Dermis microvascular lymphatic vessel endothelial cell (primary cell): ENCODE measurements at regions not wholly inside any gene's neighbourhood (a gene's known extent, or its start where the extent isn't known, plus 50 kb on each side); places are given as distances from the start of the nearest gene placed in this dataset.
"Not testable (repeated sequence)": the region's sequence is repeated elsewhere in the genome, so short reads cannot be mapped to it uniquely, and the experiment has no call there.

Source experiments
- DNase-seq, 2 donors: peaks; one replicate each; pipeline versions ENCODE4 v3.0.0 to v3.0.0-alpha.2; 2010; ENCODE audit warnings: low read depth in 2 of 2

GRCh38 chr12:82300611-82301010, 57.6 kb downstream of the CCDC59 start:
- no peak for DNase-seq

DNA sequence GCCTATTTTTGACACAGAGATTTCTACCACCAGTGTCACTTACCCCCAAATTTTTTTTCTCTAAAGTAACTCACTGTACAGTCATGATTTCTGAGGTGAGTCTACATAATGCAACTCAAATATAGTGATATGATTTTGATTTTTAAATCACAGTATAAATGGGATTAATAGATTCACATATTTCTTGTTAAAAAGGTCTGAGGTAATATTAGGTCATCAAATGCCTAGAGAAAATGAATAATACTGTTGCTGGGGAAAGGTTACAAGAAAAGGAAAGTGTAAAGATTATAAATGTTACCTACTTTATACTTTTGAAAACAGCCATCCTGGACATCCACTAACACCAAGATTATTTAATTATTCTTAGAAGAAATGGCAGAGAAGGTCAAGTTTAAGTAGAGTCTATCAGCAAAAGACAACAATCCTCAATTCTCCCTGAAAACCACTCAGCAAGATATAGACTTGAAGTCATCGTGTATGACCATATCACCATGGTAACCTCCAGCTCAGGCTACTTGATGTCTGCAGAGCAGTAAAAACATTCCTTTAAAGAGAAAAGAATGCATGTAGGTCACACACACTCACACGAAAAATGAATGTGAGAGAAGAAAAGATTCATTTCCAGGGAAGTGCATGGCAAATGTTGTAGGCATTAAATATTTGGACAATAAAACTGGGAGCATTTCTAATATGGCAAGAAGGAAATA, 58.7 kb downstream of the CCDC59 start:
- DNase-seq, result no peak

GRCh38 chr12:82290415-82290814, 67.8 kb downstream of the CCDC59 start:
- no peak for DNase-seq

DNA sequence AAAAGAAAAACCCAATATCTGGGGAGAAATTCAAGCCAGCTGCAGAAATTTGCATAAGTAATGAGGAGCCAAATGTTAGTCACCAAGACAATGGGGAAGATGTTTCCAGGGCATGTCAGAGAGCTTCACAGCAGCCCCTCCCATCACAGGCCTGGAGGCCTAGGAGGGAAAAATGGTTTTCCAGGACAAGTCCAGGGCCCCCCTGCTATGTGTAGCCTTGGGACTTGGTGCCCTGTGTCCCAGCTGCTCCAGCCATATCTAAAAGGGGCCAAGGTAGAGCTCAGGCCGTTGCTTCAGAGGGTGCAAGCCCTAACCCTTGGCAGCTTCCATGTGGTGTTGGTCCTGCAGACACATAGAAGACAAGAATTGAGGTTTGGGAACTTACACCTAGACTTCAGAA, 76.9 kb downstream of the CCDC59 start:
- DNase-seq, result not testable (repeated sequence)

- DNase-seq, result no peak
Measured at GRCh38 chr12:82279536-82280058, 78.6 kb downstream of the CCDC59 start.

DNA sequence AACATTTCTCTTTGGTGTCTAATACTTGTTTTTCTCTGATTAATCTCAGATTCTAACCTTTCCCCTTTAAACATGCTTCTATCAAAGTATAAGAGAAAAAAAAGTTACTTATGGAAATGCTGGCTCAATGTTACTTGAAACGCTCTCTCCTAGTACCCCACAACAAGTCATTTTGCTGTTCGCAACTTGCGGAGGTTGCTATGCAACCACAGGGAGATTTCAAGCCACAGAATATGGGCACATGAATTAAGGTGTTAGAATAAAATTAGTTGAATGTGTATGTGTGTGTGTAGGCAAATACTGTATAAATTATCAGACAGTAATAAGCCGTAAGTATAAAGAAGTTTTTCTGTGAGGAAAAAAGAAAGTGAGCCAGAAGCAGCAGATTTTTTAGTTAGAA, 80.6 kb downstream of the CCDC59 start:
- no peak for DNase-seq

GRCh38 chr12:82242729-82243128, 115.5 kb downstream of the CCDC59 start:
- DNase-seq, result no peak

DNA sequence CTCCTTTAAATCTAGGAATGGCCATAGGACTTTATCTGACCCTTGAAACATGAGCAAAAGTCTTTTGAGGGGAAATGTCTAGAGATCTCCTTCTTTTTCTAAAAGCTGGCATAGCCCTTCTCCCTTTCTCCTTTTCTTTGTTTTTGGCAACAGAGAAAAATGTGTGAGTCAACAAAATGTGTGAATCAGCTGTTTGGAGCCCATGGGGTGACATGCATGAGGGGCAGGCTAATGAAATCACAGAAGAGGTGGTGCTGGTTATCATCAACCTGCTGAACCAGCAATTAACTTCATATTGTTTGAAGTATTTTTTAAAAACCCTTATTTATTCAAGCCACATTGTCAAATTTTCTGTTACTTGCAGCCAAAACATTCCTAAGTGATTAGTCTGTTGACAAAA, 132.3 kb downstream of the CCDC59 start:
- DNase-seq, result no peak

GRCh38 chr12:82223426-82223825, 134.8 kb downstream of the CCDC59 start:
- no peak for DNase-seq

- no peak for DNase-seq
Measured at GRCh38 chr12:82216475-82216874, 141.7 kb downstream of the CCDC59 start.

DNA sequence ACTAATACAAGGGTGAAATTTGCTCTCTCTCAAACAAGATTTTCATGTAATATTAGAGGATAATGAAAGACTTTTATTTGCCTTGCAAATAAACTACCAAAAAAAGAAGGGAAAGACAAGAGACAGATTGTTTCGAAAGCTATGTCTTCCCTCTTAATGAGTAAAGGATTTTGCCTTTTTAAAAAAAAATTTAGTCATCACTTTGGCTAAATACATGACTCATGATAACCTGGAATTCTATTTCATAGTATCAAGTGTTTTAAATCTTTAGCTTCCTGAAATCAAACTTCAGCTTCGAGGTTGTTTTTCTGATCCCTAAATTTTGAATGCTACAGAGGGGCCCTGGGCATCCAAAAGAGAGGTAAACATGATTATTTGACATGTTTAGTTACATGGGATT, 144.4 kb downstream of the CCDC59 start:
- DNase-seq, result no peak

DNA sequence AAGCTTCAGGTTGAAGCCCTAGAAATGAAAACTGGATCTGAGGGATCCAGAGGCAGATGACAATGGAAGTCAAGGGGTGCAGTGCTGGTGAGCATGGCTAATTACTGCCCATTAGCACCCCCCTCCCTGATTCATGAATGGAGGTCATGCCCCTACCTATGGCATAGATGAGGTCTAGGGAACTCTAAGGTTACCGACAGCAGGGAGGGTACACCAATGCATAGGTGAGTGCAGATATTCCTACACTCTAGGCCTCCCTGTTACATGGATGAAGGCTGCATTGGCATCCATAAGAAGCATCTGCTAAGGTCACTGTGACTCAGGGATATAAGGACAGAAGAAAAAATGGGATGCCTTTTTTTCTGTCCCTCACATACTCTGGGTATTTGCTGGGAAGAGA, 147.3 kb downstream of the CCDC59 start:
- DNase-seq, result no peak

DNA sequence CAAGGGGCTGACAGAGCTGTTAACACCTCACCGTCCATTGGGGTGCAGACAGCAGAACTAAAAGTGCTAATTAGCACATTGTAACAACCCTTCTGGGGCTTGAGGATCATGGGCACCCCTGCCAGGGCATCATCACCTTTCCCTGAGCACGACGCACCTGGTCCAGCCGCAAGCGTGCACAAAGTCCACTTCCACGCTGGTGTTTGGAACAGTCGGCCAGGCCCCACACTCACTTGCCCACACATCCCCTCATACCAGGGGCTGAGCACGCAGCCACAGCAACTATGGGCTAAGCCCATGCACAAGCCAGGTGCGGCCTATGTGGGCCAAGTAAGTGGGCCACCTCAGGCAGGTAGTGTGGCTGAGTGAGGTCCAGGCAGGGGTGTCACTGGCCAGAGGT, 148.7 kb downstream of the CCDC59 start:
- DNase-seq, result no peak

DNA sequence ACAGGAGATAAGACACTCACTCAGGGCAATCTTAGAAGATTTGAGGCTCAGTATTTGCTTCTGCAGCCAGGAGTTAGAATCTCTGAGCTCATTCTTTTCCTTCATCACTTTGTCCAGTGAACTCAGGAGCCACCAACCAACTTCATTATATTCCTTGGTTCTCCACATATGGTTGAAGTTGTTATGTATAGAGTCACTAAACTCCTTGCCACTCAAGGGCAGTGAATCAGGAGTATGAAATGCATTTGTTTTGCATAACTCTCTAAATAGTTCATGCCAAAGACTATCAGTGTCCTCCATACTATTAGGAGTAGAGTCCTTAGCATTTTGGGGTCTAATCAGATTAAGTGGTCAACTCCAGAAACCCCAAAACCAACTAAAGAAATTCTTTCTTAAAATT, 150.6 kb downstream of the CCDC59 start:
- DNase-seq, result no peak

- no peak for DNase-seq
Measured at GRCh38 chr12:82203086-82203485, 155.1 kb downstream of the CCDC59 start.

DNA sequence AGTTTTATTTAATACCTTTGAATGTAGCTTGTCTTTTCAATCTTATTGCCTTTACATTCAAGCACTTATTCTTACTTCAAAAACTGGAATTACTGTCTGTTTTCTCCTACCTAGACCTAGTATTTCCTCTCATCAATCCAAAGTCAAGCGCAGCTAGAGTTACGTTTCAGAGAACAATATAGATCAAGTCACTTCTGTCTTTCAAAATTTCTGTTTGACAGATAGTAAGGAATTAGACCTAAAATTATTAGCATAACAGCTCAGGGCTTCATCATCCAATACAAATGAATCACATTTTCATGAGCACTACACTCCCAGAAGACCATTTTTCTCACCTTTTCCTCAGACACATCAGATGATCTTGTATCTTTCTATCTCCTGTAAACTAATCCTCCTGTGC, 170.6 kb downstream of the CCDC59 start:
- DNase-seq, result no peak

GRCh38 chr12:82187011-82187410, 171.2 kb downstream of the CCDC59 start:
- DNase-seq, result no peak

GRCh38 chr12:82186282-82186681, 171.9 kb downstream of the CCDC59 start:
- no peak for DNase-seq

DNA sequence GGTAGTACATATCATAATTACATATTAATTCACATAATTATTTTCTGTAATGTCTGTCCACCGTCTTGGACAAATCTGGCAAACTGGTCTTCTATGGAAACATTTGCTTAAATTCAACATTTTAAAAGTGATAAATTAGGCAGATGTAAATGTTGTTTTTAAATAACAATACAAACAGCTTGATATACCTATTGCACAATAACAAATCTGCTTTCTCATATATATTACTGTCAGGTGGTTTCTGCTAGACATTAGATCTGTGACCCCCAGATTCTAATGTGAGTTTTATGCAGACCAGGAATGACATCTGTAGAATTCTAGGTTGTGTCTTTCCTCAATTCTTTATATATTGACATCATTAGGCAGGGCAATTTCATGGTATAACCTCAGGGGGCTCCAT, 173.3 kb downstream of the CCDC59 start:
- no peak for DNase-seq

GRCh38 chr12:82182601-82183190, 175.5 kb downstream of the CCDC59 start:
- DNase-seq, result no peak

GRCh38 chr12:82176761-82177490, 181.3 kb downstream of the CCDC59 start:
- no peak for DNase-seq

GRCh38 chr12:82176026-82176425, 182.2 kb downstream of the CCDC59 start:
- no peak for DNase-seq

GRCh38 chr12:82174936-82175335, 183.3 kb downstream of the CCDC59 start:
- DNase-seq, result no peak
